ENCODE measurements at regions not wholly inside any gene's neighbourhood (a gene's known extent, or its start where the extent isn't known, plus 50 kb on each side); places are given as distances from the start of the nearest gene placed in this dataset.
A peak's percentile ranks its signal among the peaks of the same experiment; 100 is the strongest.

GRCh38 chr6:167467793-167468431, 143.0 kb downstream of the TTLL2 start (continued):
- TF ChIP-seq NFIX (CRISPR knock-in tag; IDR thresholded peaks at IDR 0.05; ENCODE audit: low read depth) = no peak
- no peak for TF ChIP-seq U2AF1 (optimal IDR thresholded peaks at IDR 0.05; ENCODE audit: low read depth, low read length)
- no peak; the same call in none of the 2 replicates for TF ChIP-seq NCOA1 (IDR thresholded peaks at IDR 0.05; ENCODE audit: low read depth)
- TF ChIP-seq ZBTB43 (CRISPR knock-in tag; IDR thresholded peaks at IDR 0.05) = no peak
- TF ChIP-seq, protein P1, sequence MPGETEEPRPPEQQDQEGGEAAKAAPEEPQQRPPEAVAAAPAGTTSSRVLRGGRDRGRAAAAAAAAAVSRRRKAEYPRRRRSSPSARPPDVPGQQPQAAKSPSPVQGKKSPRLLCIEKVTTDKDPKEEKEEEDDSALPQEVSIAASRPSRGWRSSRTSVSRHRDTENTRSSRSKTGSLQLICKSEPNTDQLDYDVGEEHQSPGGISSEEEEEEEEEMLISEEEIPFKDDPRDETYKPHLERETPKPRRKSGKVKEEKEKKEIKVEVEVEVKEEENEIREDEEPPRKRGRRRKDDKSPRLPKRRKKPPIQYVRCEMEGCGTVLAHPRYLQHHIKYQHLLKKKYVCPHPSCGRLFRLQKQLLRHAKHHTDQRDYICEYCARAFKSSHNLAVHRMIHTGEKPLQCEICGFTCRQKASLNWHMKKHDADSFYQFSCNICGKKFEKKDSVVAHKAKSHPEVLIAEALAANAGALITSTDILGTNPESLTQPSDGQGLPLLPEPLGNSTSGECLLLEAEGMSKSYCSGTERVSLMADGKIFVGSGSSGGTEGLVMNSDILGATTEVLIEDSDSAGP (CRISPR knock-in tag; IDR thresholded peaks at IDR 0.05) = no peak
- TF ChIP-seq SNRNP70 (optimal IDR thresholded peaks at IDR 0.05; ENCODE audit: low read depth, low read length) = no peak
- no peak for TF ChIP-seq HDAC6 (IDR thresholded peaks at IDR 0.05; ENCODE audit: low read depth, low read length)
- peak; percentile 71; the same call in 1 of the 2 replicates for TF ChIP-seq TARDBP (IDR thresholded peaks at IDR 0.05)
- no peak for TF ChIP-seq ZNF407 (IDR thresholded peaks at IDR 0.05; ENCODE audit: low read depth)
- TF ChIP-seq CREB3 (tag; conservative IDR thresholded peaks at IDR 0.05; ENCODE audit: low read depth) = peak; percentile 81; the same call in 1 of the 2 replicates
- no peak for TF ChIP-seq TAF15 (IDR thresholded peaks at IDR 0.05; ENCODE audit: low read depth, low read length)
- no peak for TF ChIP-seq ZNF830 (CRISPR knock-in tag; IDR thresholded peaks at IDR 0.05)
- peak; percentile 97 for TF ChIP-seq CREM (IDR thresholded peaks at IDR 0.05; ENCODE audit: low read depth)
- no peak for TF ChIP-seq CBX5 (IDR thresholded peaks at IDR 0.05; ENCODE audit: borderline replicate concordance, low read depth)
- no peak for TF ChIP-seq CREB5 (CRISPR knock-in tag; IDR thresholded peaks at IDR 0.05)
